IMR-90 (cell line): ENCODE measurements at regions not wholly inside any gene's neighbourhood (a gene's known extent, or its start where the extent isn't known, plus 50 kb on each side); places are given as distances from the start of the nearest gene placed in this dataset. TPM values are rescaled to one million over a fixed set of nuclear protein-coding genes. Genes with fewer than 3 reads are reported as not detected.

Source experiments
- ATAC-seq: fragments of 200-7000 bp; cut with Tn5 transposase; 2 replicates; pipeline ENCODE4 v1.9.1; 2020; ENCODE audit warnings: low read depth, mild to moderate bottlenecking, moderate library complexity
- BruUV-seq: library from RNA; stranded (reverse); fragments of 400-500 nt; replicated peaks from 2 replicates; lab custom pipeline; 2021; lab: Mats Ljungman, UMichigan
- CTCF ChIA-PET: fragments of 300-600 bp; formaldehyde crosslinking; extraction: SDS; loops from one replicate; lab custom pipeline; 2021; ENCODE audit warnings: antibody characterized with exemption; lab: Yijun Ruan, JAX
- POLR2A ChIA-PET: fragments of 300-600 bp; sonication (Branson Sonifier 250); formaldehyde crosslinking; loops from one replicate; lab custom pipeline; 2022; ENCODE audit warnings: antibody characterized with exemption; ENCODE audit not compliant: unreplicated experiment; lab: Charles Lee
- DNase-seq: peaks from one replicate; pipeline ENCODE4 v3.0.0; 2013
- H2AFZ ChIP-seq: replicated peaks from 2 replicates; pipeline ENCODE3; 2013; ENCODE audit warnings: low read length, mild to moderate bottlenecking; ENCODE audit not compliant: poor library complexity
- H2AK5ac ChIP-seq: 2 replicates; pipeline ENCODE4 v1.6.1; 2013; ENCODE audit warnings: low read depth, low read length, inconsistent platforms
- H2AK9ac ChIP-seq: replicated peaks from 2 replicates; pipeline ENCODE3; 2013; ENCODE audit warnings: mild to moderate bottlenecking, low read depth, low read length, moderate library complexity; ENCODE audit not compliant: poor library complexity
- H2BK120ac ChIP-seq: 2 replicates; pipeline ENCODE4 v1.6.1; 2013; ENCODE audit warnings: low read depth, low read length, inconsistent platforms
- H2BK15ac ChIP-seq: 3 replicates; pipeline ENCODE4 v1.6.1; 2013; ENCODE audit warnings: low read depth, low read length, inconsistent platforms
- H2BK20ac ChIP-seq: 2 replicates; pipeline ENCODE4 v1.6.1; 2013; ENCODE audit warnings: low read depth, mild to moderate bottlenecking, inconsistent platforms, low read length, moderate library complexity
- H2BK5ac ChIP-seq: 2 replicates; pipeline ENCODE4 v1.6.1; 2013; ENCODE audit warnings: mild to moderate bottlenecking, low read depth, low read length, inconsistent platforms; ENCODE audit not compliant: poor library complexity, severe bottlenecking
- H3K14ac ChIP-seq: replicated peaks from 2 replicates; pipeline ENCODE4 v1.6.1; 2013; ENCODE audit warnings: low read depth, low read length, inconsistent platforms
- H3K18ac ChIP-seq: 2 replicates; pipeline ENCODE4 v1.6.1; 2013; ENCODE audit warnings: low read depth, low read length, control low read depth
- H3K23ac ChIP-seq: 2 replicates; pipeline ENCODE4 v1.6.1; 2013; ENCODE audit warnings: low read depth, low read length, inconsistent platforms
- H3K27ac ChIP-seq: 2 replicates; pipeline ENCODE4 v1.5.1; 2013; ENCODE audit warnings: mild to moderate bottlenecking, control low read depth, low read length; ENCODE audit not compliant: insufficient read depth
- H3K27me3 ChIP-seq: 2 replicates; pipeline ENCODE4 v1.6.1; 2013; ENCODE audit warnings: low read length; ENCODE audit not compliant: control insufficient read depth, insufficient read depth
- H3K36me3 ChIP-seq: 2 replicates; pipeline ENCODE4 v1.6.1; 2013; ENCODE audit warnings: low read length, mixed read lengths; ENCODE audit not compliant: control insufficient read depth, insufficient read depth
- H3K4ac ChIP-seq: 2 replicates; pipeline ENCODE4 v1.6.1; 2013; ENCODE audit warnings: low read depth, low read length, inconsistent platforms
- H3K4me1 ChIP-seq: 2 replicates; pipeline ENCODE4 v1.6.1; 2013; ENCODE audit warnings: low read length, mixed read lengths; ENCODE audit not compliant: control insufficient read depth, insufficient read depth
- H3K4me2 ChIP-seq: 2 replicates; pipeline ENCODE4 v1.6.1; 2013; ENCODE audit warnings: low read depth, mild to moderate bottlenecking, control low read depth, low read length, moderate library complexity
- H3K4me3 ChIP-seq: 2 replicates; pipeline ENCODE4 v1.5.1; 2013; ENCODE audit warnings: low read depth, mild to moderate bottlenecking, control low read depth, low read length, moderate library complexity; ENCODE audit not compliant: insufficient read depth
- H3K56ac ChIP-seq: 2 replicates; pipeline ENCODE4 v1.6.1; 2013; ENCODE audit warnings: low read length, inconsistent platforms; ENCODE audit not compliant: insufficient read depth; ENCODE audit errors: extremely low read depth
- H3K79me1 ChIP-seq, 2 experiments: 2 replicates each; pipeline ENCODE4 v1.6.1; 2013; ENCODE audit warnings: low read length in 2 of 2, inconsistent platforms in 1 of 2, low read depth in 1 of 2
- H3K9ac ChIP-seq: 2 replicates; pipeline ENCODE4 v1.6.1; 2013; ENCODE audit warnings: low read depth, low read length, control low read depth
- H3K9me1 ChIP-seq: 2 replicates; pipeline ENCODE4 v1.6.1; 2013; ENCODE audit warnings: low read length, inconsistent platforms; ENCODE audit not compliant: insufficient read depth
- H3K9me3 ChIP-seq: 2 replicates; pipeline ENCODE4 v1.6.1; 2013; ENCODE audit warnings: low read length; ENCODE audit not compliant: control insufficient read depth, insufficient read depth
- H4K20me1 ChIP-seq: 2 replicates; pipeline ENCODE4 v1.6.1; 2013; ENCODE audit warnings: low read length, inconsistent platforms; ENCODE audit not compliant: insufficient read depth
- H4K5ac ChIP-seq: 2 replicates; pipeline ENCODE4 v1.6.1; 2013; ENCODE audit warnings: mild to moderate bottlenecking, low read depth, low read length, control low read depth
- H4K8ac ChIP-seq, 2 experiments: 2 replicates each; pipeline ENCODE4 v1.6.1; 2013; ENCODE audit warnings: low read depth in 2 of 2, low read length in 2 of 2, control low read depth in 1 of 2, inconsistent platforms in 1 of 2
- H4K91ac ChIP-seq: 2 replicates; pipeline ENCODE4 v1.6.1; 2013; ENCODE audit warnings: low read depth, low read length, inconsistent platforms; ENCODE audit not compliant: insufficient read depth
- CEBPB ChIP-seq: IDR thresholded peaks from 2 replicates; pipeline ENCODE4 v1.6.1; 2012; ENCODE audit warnings: low read depth, low read length, improper control_type of control experiment
- WGBS, 2 experiments: methylation state at CpG; one replicate each; pipeline versions ENCODE4 v1.1.5 to v1.1.7; 2013; ENCODE audit warnings: missing lambda C conversion rate in 2 of 2; ENCODE audit not compliant: insufficient read length in 1 of 2; ENCODE audit errors: extremely low coverage in 2 of 2; 5-methylcytosine and 5-hydroxymethylcytosine counted together
- dilution Hi-C: fragments of 300-500 bp; cut with HindIII; formaldehyde crosslinking; loops from one replicate; pipeline ENCODE4 v1.14.3; 2018; ENCODE audit warnings: low sequenced_read_pairs; ENCODE audit not compliant: unreplicated experiment
- in situ Hi-C: fragments of 300-500 bp; cut with MboI; formaldehyde crosslinking; loops from 3 replicates; pipeline ENCODE4 v1.14.3; 2019; ENCODE audit warnings: low sequenced_read_pairs, inconsistent platforms, mixed read lengths
- intact Hi-C: fragments of 100-400 bp; cut with micrococcal nuclease; formaldehyde crosslinking; loops from 2 replicates; pipeline ENCODE4 v1.10.0; 2022
- microRNA-seq, 2 experiments: library from miRNA; stranded (forward) in 1 of 2; unstranded in 1 of 2; fragments of 10-50 nt in 1 of 2; fragments of <30 nt in 1 of 2; gene quantifications in 1 of 2; microRNA quantifications in 1 of 2; one replicate each; pipeline versions ENCODE3 to v1.1.0; 2013 to 2020; ENCODE audit not compliant: insufficient read depth in 1 of 2, insufficient read length in 1 of 2, unreplicated experiment in 1 of 2
- small RNA-seq, 5 experiments: library from RNA; depleted of rRNA; stranded (forward); fragments of <200 nt; gene quantifications; one replicate each; pipeline ENCODE3, GENCODE V24; 2012

DNA sequence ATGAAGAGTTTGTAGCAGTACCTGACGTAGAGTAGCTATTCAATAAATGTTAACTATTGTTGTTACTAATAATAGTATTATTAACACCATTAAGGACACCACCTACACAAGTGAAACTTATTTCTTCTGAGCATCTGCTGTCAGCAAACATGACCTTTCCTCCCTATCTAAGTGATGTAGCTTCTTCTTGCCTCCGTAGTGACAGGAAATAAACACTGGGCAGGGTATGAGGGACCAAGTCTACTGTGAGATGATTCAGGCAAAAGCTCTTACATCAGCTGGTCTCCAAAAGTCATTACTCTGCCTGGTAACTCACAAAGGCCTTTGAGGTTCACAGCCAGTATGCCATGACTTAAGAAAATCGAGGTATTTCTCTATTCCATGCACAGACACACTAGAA, 750.5 kb downstream of the CPS1 start:
- CTCF ChIA-PET = no interaction called here
- Histone ChIP-seq H2AK9ac (no peak overlapping the region), H4K91ac (no peak overlapping the region), H2BK5ac (no peak overlapping the region), H3K18ac (no peak overlapping the region), H4K8ac (no peak overlapping the region), H3K23ac (no peak overlapping the region), H2AK5ac (no peak overlapping the region), H3K9me1 (no peaks in the 10 kb centered on the region), H2BK120ac (no peak overlapping the region), H3K9me3 (peaks cover 10% of the 10 kb centered on the region), H3K79me1 (no peaks in the 10 kb centered on the region), H3K4me2 (no peak overlapping the region), H3K9ac (no peak overlapping the region), H2BK20ac (no peak overlapping the region), H3K4me3 (no peak overlapping the region), H3K4me1 (no peaks in the 10 kb centered on the region), H2AFZ (no peak overlapping the region), H3K27me3 (no peaks in the 10 kb centered on the region), H2BK15ac (no peak overlapping the region), H3K14ac (no peak overlapping the region), H4K5ac (no peak overlapping the region), H3K56ac (no peak overlapping the region), H3K4ac (no peak overlapping the region), H3K36me3 (no peaks in the 10 kb centered on the region), H3K27ac (no peak overlapping the region), H4K20me1 (no peaks in the 10 kb centered on the region)
- POLR2A ChIA-PET = no interaction called here
- in situ Hi-C loops (no loop called here), intact Hi-C loops (no loop called here), dilution Hi-C loops (no loop called here)
- no peak for DNase-seq
- no CpG with 5 or more reads among the region's 3 CpGs for WGBS, 2 experiments
- TF ChIP-seq CEBPB = no peak
- no peak for ATAC-seq
- no TSS peak for BruUV-seq

Small RNA genes lying in the stretch of these regions (microRNA-seq; reads per million reads assigned to microRNA genes)
- not detected for gene AC013404.1 (ENCODE audit: insufficient read depth, insufficient read length)

Small RNA genes lying in the stretch of these regions (small RNA-seq; reads per million reads assigned to genes)
- gene AC013404.1 = 0 to 1.2 (median 0) reads per million in 5 experiments
